Right lung (tissue), 2 donors: ENCODE measurements at regions not wholly inside any gene's neighbourhood (a gene's known extent, or its start where the extent isn't known, plus 50 kb on each side); places are given as distances from the start of the nearest gene placed in this dataset.

Experiments used
- DNase-seq, 2 donors: peaks; one replicate each; pipeline ENCODE4 v3.0.0-alpha.2; 2013

- no peak for DNase-seq
Measured at GRCh38 chr4:126431049-126431448, 1116.3 kb downstream of the FAT4 start.

DNA sequence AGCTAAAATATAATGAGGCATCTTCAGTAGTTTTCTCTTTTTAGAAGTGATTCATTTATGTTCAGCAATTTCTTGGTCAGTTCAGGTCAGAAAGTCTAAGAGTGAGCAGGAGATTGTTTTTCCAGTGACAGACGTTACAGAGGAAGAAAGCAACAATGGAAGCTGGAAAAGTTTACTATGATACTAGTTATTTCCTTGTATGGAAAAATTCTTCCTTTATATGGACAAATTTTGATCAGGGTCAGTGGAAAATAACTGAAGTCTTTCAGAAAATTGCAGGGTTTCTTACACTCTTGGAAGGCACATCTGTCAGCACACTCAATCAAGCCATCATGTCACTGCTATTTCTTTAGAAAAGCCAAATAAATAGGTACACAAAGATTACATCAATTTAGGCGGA, 1120.7 kb downstream of the FAT4 start:
- no peak for DNase-seq

GRCh38 chr4:126440297-126440696, 1125.5 kb downstream of the FAT4 start:
- DNase-seq, result no peak

DNA sequence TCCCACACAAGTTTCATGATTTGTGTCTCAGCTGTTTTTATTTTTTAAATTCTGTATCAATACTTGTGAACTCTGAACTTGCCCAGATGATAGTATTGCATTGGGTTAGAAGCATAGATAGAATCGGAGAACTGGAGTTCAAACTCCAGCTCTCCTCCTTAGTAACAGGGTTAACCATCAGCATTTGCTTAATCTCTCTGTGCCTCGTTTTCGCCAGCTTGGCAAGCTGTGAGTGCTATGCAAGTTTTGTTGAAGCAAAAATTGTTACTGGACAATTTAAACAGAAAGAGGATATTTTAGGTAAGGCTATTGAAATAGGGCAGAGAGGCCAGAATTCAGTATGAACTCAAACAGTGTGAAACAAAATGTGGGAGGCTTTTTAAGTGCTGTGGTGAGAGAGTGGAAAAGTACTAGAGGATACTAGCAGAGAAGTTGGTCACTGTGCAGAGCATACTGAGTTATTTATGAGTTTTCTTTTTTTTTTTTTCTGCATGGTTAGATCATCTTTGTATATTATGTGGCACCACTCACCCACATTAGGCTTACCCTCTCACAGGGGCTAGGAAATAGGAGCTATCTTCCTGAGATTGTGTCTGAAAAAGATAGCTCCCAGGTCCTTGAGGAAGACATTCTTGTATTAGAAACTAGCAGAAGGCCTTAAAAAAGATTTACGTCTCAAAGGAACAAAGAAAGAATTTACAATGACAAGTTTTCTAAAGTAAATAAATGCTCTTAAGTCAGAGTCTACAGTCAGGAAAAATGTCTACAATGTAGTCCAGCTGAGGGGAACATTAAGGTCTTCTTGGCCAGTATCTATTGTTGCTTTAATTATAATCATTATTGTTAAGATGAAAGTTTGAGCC, 1126.6 kb downstream of the FAT4 start:
- DNase-seq, result no peak

DNA sequence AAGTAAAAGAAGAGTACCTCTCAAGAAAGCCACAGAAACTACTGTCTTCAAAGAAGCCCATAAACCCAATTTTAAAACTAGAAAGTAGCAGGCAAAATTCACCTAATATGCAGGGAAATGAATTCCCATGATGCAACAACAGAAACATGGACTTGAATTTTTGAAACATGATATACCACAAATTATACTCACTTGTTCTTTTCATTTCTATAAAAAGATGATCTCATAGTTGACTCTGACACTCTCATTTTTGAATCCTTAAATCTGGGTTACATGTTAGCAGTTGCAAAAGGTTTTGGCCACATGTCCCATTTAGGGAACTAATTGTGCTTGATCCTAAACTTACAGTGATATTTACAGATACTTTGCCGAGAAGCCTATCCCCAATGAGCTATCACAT, 1130.8 kb downstream of the FAT4 start:
- DNase-seq, result no peak

DNA sequence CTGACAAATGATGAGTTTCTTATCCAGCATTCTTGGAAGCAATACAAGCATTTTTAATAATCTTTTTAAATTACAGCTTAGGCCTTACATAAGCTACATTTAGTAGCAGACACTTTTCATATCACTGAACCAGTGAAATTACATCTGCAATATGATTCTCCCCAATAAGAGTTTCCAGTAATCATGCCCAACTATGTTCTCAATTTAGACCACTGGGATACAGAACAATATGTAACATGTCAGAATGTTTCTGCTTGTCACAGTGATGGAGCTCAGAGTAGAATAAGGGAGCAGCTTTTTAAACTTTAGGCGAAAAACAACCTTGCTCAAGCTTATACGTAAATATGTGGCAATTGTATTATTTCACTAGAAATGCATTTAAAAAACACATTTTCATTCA, 1132.2 kb downstream of the FAT4 start:
- no peak for DNase-seq

DNA sequence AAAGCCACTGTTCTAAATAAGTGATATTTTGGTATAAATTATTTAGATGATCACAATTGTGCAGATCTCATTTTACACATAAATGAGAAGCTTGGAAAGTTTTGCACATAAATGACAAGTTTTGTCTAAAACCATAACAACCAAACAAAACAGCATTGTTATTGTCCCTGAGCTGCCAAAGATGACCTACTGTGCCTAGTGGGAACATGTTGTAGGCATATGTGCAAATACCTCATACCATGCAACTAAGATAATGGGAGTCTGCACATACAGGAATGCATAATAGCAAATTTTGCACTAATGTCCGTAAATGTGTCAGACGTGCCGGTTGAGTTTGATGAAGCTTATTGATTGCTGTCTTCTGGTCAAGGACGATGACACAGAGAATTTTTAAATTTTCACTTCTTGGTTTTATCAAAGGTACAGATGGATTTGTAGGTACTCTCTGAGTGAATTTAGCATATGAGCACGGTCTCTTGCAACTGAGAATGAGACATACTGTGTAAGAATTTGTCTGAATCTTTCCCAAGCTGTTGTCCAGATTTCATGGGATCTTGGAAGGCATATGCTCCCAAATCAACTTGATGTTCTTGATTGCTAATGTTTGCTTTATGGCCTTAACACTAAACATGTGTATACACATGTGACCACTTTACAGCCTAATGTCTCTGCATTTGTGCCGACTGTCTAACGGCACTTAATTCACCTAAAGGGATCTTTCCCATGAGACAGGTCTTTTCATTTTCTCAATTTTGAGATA, 1133.5 kb downstream of the FAT4 start:
- no peak for DNase-seq

DNA sequence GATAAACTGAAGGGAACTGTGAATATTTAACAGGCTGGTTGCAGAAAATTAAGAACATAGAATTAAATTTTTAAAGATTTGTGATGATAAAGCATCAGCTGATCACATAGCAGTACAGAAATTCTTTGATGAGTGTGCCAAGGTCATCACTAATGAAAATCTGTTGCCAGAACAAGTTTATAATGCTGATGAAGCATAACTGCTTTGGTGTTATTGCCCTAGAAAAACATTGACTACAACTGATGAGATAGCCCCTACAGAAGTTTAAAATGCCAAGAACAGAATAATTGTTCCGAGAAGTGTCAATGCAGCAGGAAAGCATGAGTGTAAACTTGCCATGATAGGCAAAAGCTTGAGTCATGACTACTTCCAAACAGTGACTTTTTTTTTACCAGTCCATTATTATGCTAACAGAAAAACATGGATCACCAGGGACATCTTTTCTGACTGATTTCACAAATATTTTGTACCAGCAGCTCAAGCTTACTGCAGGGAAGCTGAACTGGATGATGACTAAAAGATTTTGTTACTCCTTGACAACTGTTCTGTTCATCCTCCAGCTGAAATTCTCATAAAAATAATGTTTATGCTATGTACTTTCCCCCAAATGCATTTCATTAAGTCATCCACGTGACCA, 1136.6 kb downstream of the FAT4 start:
- DNase-seq, result no peak

DNA sequence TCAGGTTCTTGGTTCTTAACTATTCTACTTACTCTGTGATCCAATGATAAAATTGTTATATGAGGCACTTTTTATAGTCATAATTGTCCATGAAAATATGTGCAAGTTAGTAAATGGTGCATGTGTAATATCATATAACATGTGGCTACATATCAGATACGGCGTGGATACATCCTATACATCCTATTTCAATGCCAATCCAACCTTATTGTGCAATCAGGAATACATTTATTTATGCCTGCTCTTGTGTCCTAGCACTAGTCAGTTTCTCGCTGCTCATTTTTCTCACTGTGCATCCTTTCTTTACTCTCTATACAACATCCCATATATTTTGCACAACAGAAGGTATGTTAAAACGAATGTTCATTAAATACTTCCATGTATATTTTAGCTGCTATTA, 1141.1 kb downstream of the FAT4 start:
- DNase-seq, result no peak

DNA sequence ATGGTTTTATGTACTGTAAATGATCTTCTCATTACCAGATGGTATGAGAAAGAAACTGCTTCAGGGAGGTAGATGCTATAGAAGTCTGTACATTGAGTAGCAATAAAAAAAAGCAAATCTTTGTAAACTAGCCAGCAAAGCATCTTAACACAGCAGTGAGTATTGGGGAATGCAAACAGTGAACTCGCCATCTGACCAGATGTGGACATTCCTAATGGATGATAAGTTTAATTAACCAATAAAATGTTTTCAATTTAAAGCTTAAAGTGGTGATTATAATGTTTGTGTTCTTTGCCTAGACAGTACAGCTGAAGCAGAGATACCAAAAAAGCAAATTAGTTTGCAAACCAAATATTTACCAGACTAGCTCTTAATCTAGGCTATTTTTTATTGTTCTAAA, 1144.2 kb downstream of the FAT4 start:
- no peak for DNase-seq

GRCh38 chr4:126465341-126465740, 1150.6 kb downstream of the FAT4 start:
- DNase-seq, result no peak

- DNase-seq, result no peak
Measured at GRCh38 chr4:126466848-126467247, 1152.1 kb downstream of the FAT4 start.

DNA sequence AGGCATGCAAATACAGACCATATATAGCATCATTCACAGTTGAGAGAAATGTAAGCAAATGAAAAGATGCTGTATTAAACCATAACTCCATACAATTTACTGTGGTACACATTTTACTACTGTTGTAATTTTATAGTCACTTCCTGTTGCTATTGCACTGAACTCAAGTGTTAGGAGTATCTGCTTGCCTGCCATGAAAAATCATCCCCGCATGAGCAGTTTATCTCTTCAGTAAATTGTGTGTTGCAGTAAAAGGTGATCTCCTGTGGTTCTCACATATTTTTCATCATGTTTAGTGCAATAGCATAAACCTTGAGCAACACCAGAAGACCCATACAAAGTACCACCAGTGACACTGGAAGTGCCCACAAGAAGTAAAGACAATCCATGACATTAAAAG, 1153.4 kb downstream of the FAT4 start:
- no peak for DNase-seq

- no peak for DNase-seq
Measured at GRCh38 chr4:126470862-126471261, 1156.1 kb downstream of the FAT4 start.

DNA sequence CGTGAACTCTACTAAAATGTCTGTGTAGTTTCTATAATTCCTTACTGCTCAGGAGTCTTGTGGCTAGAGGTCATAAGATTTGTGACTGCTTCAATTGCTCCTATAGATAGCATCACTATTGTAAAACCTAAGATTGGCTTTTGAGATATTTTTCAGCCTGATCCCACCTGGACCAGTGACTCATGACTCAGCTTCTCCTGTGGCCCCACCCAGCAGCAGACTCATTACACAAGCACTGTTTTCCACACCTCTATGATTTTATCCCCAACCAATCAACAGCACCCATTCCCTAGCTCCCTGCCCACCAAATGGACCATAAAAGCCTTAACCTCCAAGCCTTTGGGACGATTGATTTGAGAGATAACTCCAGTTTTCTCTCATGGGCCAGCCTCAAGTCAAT, 1157.0 kb upstream of the INTU start:
- DNase-seq, result no peak

DNA sequence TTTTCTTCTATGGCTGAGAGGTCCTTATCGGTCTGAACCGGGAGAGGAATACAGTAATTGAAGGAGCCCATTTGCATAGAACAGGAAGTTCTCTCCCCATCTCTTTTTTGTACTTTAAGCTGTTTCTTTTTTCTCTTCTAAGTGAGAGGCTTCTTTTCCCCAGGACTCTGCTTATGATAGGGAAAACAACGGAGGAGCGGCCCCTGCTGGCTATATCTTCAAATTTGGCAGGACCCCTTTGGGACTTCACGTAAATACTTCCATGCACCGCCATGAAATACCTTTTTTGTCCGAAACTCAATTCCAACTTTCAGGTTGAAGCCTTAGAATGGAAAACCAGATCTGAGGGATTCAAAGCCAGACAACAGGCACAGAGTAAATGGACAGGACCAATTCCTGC, 1153.0 kb upstream of the INTU start:
- DNase-seq, result no peak

DNA sequence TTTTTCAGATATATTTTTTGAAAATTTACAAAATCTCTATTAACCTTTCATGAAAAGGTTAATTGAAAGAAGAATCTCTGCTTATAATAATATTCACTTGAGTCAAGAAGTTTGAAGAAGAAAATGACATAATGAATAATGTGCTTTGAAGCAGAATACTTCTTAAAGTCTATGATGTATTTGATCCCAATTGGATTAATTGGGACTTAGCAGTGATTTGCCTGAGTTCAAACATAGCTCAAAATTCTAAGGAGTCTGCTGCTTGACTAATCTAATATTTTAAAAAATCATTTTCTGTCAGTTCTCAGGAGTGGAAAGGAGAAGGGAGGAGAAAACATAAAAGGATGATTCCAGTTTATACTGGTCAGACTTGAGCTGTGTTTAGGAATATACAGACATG, 1150.4 kb upstream of the INTU start:
- no peak for DNase-seq

DNA sequence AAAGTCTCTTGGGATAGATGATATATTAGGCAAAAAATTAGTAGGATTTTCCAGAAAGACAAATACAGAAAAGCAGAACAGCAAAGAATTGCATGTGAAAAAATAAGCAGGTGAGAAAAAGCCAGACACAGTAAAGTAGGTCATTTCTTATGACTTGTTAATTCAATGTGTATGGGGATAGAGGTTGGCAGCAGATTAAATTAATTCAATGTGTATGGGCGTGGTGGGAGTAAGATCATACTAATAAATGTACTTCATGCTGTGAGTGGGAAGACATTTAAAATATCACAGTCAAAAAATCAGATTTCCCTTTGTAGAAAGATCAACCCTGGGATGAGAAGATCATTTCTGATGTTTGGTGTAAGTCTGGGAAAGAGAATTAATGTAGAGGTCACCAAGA, 1146.4 kb upstream of the INTU start:
- DNase-seq, result no peak

GRCh38 chr4:126489826-126490463, 1142.8 kb upstream of the INTU start:
- DNase-seq, result no peak

DNA sequence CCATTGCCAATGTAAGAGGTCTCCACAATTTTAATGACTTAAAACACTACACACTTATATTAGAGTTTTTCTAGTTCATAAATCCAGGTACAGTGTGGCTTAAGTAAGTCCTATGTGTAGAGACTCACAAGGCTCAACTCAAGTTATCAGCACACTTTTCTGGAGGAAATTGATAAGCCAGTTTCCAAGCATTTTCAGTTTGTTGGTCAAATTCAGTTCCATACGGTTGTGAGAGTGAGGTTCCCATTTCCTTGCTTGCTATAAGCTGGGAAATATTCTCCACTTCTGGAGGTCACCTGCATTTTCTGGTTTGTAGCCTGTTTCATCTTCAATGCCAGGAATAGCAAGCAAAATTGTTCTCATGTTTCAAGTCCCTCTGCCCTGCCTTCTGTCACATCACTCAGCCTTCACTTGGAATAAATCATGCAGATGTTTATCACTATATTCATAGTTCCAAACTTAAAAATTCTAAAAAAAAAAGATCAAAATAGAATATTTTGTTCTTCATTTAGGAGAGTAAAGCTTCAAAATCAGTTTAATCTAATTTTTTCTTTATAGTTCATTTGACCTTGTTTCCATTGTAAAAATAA, 1137.5 kb upstream of the INTU start:
- DNase-seq, result no peak

DNA sequence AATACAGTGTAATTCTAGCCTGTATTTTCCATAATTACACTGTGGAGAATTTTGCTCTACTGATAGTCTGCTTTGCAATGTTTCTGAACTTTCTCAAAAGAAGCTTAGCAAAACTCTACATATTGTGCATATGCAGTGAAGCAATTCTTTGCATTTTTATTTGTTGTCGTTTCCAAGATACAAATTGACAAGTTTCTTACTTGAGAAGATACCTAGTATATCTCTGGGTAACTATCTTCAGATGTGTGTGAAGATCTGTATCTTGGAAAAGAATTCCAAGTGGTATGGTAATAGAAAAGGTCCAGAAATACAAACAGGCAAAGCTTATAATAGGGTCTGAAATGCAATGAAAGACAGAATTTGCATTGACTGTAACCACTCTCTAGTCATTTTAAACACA, 1119.8 kb upstream of the INTU start:
- no peak for DNase-seq

GRCh38 chr4:126513596-126513995, 1119.2 kb upstream of the INTU start:
- DNase-seq, result no peak
